ENCODE measurements at regions not wholly inside any gene's neighbourhood (a gene's known extent, or its start where the extent isn't known, plus 50 kb on each side); places are given as distances from the start of the nearest gene placed in this dataset.

DNA sequence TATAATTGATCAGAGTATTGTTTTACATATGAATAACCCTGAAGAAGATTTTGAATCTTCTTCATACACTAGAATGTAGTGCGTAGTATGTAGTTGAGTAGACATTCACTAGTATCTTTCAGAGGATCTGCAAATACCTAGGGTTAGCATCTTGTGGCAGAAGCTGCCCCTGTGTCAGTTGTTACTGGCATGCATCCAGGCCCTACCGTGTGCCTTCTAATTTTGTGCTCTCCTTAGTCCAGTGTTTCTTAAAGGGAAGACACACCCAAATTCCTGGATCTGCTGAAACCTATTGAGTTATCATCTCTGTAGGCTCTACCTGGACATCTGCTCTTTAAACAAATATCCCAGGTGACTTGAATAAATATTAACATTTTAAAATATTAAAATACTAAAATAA is 99.7 kb upstream of the SERTAD2 start:
- peaks cover 19% of the 10 kb centered on the region for H3K4me1 ChIP-seq (ENCODE audit: control insufficient read depth, insufficient read depth, low read length, unreplicated experiment)
- no peak overlapping the region for H3K27ac ChIP-seq (ENCODE audit: low read depth, low read length)
- H3K27me3 ChIP-seq (ENCODE audit: insufficient read depth, low read length) = no peaks in the 10 kb centered on the region
- H2AFZ ChIP-seq (ENCODE audit: low read length, unreplicated experiment) = no peak overlapping the region
- H3K4me3 ChIP-seq (ENCODE audit: low read depth, low read length) = no peak overlapping the region
- H3K36me3 ChIP-seq (ENCODE audit: insufficient read depth, low read length) = no peaks in the 10 kb centered on the region
- H3K79me2 ChIP-seq (ENCODE audit: control insufficient read depth, insufficient read depth, low read length, unreplicated experiment) = peaks cover 17% of the 10 kb centered on the region

DNA sequence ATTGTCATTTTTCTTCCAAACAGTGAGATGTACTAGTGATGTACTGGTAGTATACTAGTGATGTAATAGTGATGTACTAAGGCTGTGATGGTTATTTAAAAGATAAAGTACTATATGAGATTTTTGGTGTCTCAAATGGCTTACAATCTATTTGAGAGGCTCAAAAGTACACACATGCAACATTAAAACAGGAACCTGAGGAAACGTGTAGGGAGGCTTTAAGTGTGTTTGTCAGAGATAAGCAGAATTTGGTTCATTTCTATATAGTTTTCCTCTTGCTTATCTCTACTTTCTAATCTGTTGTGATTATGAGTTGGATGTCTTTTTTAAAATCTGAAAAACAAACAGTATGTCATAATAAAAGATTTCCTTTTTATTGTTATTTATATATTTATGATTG is 100.9 kb upstream of the SERTAD2 start:
- Histone ChIP-seq H3K79me2 (ENCODE audit: control insufficient read depth, insufficient read depth, low read length, unreplicated experiment) (peaks cover 6% of the 10 kb centered on the region), H3K27ac (ENCODE audit: low read depth, low read length) (no peak overlapping the region), H3K27me3 (ENCODE audit: insufficient read depth, low read length) (no peaks in the 10 kb centered on the region), H2AFZ (ENCODE audit: low read length, unreplicated experiment) (no peak overlapping the region), H3K36me3 (ENCODE audit: insufficient read depth, low read length) (no peaks in the 10 kb centered on the region), H3K4me3 (ENCODE audit: low read depth, low read length) (no peak overlapping the region), H3K4me1 (ENCODE audit: control insufficient read depth, insufficient read depth, low read length, unreplicated experiment) (peaks cover 14% of the 10 kb centered on the region)

DNA sequence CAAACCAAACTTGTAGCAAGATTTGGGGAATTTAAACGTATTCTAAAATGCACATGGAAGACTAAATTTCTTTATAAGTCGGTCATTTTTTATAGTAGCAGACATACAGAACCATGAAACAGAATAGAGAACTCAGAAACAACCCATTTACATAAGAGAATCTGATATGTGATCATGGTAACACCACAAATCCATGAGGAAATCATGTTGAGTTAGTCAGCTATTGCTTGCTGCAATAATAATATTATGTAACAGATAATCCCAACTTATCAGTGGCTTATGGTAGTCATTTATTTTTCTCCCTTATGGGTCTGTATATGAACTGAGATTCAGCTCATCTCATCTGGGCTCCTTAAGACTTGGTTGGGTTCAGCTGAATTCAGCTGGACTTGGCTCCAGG is 103.4 kb upstream of the SERTAD2 start:
- Histone ChIP-seq H3K4me3 (ENCODE audit: low read depth, low read length) (no peak overlapping the region), H3K27ac (ENCODE audit: low read depth, low read length) (no peak overlapping the region), H3K27me3 (ENCODE audit: insufficient read depth, low read length) (no peaks in the 10 kb centered on the region), H3K4me1 (ENCODE audit: control insufficient read depth, insufficient read depth, low read length, unreplicated experiment) (peaks cover 12% of the 10 kb centered on the region), H3K36me3 (ENCODE audit: insufficient read depth, low read length) (no peaks in the 10 kb centered on the region), H3K79me2 (ENCODE audit: control insufficient read depth, insufficient read depth, low read length, unreplicated experiment) (peaks cover under 1% of the 10 kb centered on the region), H2AFZ (ENCODE audit: low read length, unreplicated experiment) (no peak overlapping the region)

GRCh38 chr2:64760128-64760527 is 106.4 kb upstream of the SERTAD2 start:
- H3K36me3 ChIP-seq (ENCODE audit: insufficient read depth, low read length) = no peaks in the 10 kb centered on the region
- H3K27me3 ChIP-seq (ENCODE audit: insufficient read depth, low read length) = no peaks in the 10 kb centered on the region
- H3K27ac ChIP-seq (ENCODE audit: low read depth, low read length) = no peak overlapping the region
- no peaks in the 10 kb centered on the region for H3K79me2 ChIP-seq (ENCODE audit: control insufficient read depth, insufficient read depth, low read length, unreplicated experiment)
- H2AFZ ChIP-seq (ENCODE audit: low read length, unreplicated experiment) = no peak overlapping the region
- no peak overlapping the region for H3K4me3 ChIP-seq (ENCODE audit: low read depth, low read length)
- no peaks in the 10 kb centered on the region for H3K4me1 ChIP-seq (ENCODE audit: control insufficient read depth, insufficient read depth, low read length, unreplicated experiment)

DNA sequence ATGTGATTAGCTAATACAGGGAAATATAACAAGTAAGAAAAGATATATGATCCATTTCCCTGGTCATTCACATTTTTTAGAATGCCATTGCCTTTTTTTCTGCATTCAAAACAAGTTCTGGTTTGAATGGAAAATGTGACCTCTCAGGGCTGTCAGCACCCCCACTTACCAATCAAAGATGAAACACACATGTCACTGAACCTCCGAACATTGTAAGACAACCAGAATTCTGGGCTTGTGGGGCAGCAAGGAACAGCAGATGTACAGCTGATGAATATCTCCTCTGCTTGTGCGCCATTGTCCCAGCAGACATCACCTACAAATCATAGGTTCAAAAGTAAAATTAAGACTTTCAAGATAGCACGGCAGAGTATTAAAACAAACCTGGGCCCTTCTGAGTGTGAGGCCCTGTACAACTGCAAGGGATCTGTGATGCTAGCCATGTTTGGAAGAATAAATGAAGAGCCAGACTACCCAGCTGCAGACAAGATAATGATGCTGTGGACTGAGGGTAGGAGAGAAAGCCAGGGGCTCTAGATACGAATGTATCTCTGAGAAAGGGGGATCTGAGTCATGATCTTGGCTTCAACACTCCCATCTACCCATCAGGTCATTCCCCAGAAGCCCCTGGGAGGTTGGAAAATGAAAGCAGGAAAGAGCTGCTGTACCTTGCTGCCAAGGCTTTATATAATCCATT is 108.7 kb upstream of the SERTAD2 start:
- H3K79me2 ChIP-seq (ENCODE audit: control insufficient read depth, insufficient read depth, low read length, unreplicated experiment) = no peaks in the 10 kb centered on the region
- H2AFZ ChIP-seq (ENCODE audit: low read length, unreplicated experiment) = no peak overlapping the region
- no peak overlapping the region for H3K4me3 ChIP-seq (ENCODE audit: low read depth, low read length)
- no peak overlapping the region for H3K27ac ChIP-seq (ENCODE audit: low read depth, low read length)
- H3K27me3 ChIP-seq (ENCODE audit: insufficient read depth, low read length) = no peaks in the 10 kb centered on the region
- no peaks in the 10 kb centered on the region for H3K36me3 ChIP-seq (ENCODE audit: insufficient read depth, low read length)
- H3K4me1 ChIP-seq (ENCODE audit: control insufficient read depth, insufficient read depth, low read length, unreplicated experiment) = peaks cover 9% of the 10 kb centered on the region

- Histone ChIP-seq H3K79me2 (ENCODE audit: control insufficient read depth, insufficient read depth, low read length, unreplicated experiment) (no peaks in the 10 kb centered on the region), H3K36me3 (ENCODE audit: insufficient read depth, low read length) (no peaks in the 10 kb centered on the region), H3K4me1 (ENCODE audit: control insufficient read depth, insufficient read depth, low read length, unreplicated experiment) (peaks cover 9% of the 10 kb centered on the region), H3K27me3 (ENCODE audit: insufficient read depth, low read length) (no peaks in the 10 kb centered on the region), H2AFZ (ENCODE audit: low read length, unreplicated experiment) (no peak overlapping the region), H3K4me3 (ENCODE audit: low read depth, low read length) (no peak overlapping the region), H3K27ac (ENCODE audit: low read depth, low read length) (no peak overlapping the region)
These were observed 109.4 kb upstream of the SERTAD2 start for GRCh38 chr2:64763126-64763525.

GRCh38 chr2:64765160-64765805 is 111.6 kb upstream of the SERTAD2 start:
- H3K36me3 ChIP-seq (ENCODE audit: insufficient read depth, low read length) = no peaks in the 10 kb centered on the region
- H3K27ac ChIP-seq (ENCODE audit: low read depth, low read length) = no peak overlapping the region
- peaks cover 26% of the 10 kb centered on the region for H3K4me1 ChIP-seq (ENCODE audit: control insufficient read depth, insufficient read depth, low read length, unreplicated experiment)
- H2AFZ ChIP-seq (ENCODE audit: low read length, unreplicated experiment) = no peak overlapping the region
- no peaks in the 10 kb centered on the region for H3K27me3 ChIP-seq (ENCODE audit: insufficient read depth, low read length)
- H3K79me2 ChIP-seq (ENCODE audit: control insufficient read depth, insufficient read depth, low read length, unreplicated experiment) = no peaks in the 10 kb centered on the region
- no peak overlapping the region for H3K4me3 ChIP-seq (ENCODE audit: low read depth, low read length)

GRCh38 chr2:64766841-64767669 is 113.3 kb upstream of the SERTAD2 start:
- H3K27me3 ChIP-seq (ENCODE audit: insufficient read depth, low read length) = no peaks in the 10 kb centered on the region
- peak overlapping the region; percentile 88 for H3K27ac ChIP-seq (ENCODE audit: low read depth, low read length)
- peaks cover 36% of the 10 kb centered on the region for H3K4me1 ChIP-seq (ENCODE audit: control insufficient read depth, insufficient read depth, low read length, unreplicated experiment)
- peak overlapping the region; percentile 94 for H2AFZ ChIP-seq (ENCODE audit: low read length, unreplicated experiment)
- no peaks in the 10 kb centered on the region for H3K79me2 ChIP-seq (ENCODE audit: control insufficient read depth, insufficient read depth, low read length, unreplicated experiment)
- H3K36me3 ChIP-seq (ENCODE audit: insufficient read depth, low read length) = no peaks in the 10 kb centered on the region
- peak overlapping the region; percentile 73 for H3K4me3 ChIP-seq (ENCODE audit: low read depth, low read length)

- H2AFZ ChIP-seq (ENCODE audit: low read length, unreplicated experiment) = peak overlapping the region; percentile 74
- H3K27me3 ChIP-seq (ENCODE audit: insufficient read depth, low read length) = no peaks in the 10 kb centered on the region
- H3K4me1 ChIP-seq (ENCODE audit: control insufficient read depth, insufficient read depth, low read length, unreplicated experiment) = peaks cover 36% of the 10 kb centered on the region
- H3K27ac ChIP-seq (ENCODE audit: low read depth, low read length) = peak overlapping the region; percentile 88
- H3K79me2 ChIP-seq (ENCODE audit: control insufficient read depth, insufficient read depth, low read length, unreplicated experiment) = no peaks in the 10 kb centered on the region
- no peaks in the 10 kb centered on the region for H3K36me3 ChIP-seq (ENCODE audit: insufficient read depth, low read length)
- H3K4me3 ChIP-seq (ENCODE audit: low read depth, low read length) = peak overlapping the region; percentile 73
These were observed 114.2 kb upstream of the SERTAD2 start for GRCh38 chr2:64767670-64768468.

DNA sequence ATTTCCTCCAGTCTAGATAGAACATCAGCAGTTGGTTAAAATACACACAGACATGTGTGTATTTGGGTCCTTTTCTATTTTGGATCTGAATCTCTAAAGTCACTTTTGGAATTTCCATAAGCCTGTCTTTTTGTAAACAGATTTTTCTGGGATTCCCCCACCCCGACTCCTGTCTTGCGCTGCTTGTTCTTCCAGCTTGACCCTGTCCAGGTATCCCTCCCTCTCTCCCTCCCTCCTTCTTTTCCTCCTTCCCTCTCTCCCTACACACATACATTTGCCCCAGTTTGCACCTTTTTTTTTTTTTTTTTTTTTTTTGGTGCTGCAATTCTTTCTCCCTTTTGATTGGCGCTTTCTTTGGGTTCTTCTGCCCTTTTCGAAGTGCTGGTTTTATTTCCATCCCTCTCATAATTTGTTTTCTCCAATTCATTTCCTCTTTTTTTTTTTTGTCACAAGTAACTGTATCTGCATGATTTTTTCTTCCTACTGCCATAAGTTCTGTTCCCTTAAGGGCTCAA is 114.8 kb upstream of the SERTAD2 start:
- no peaks in the 10 kb centered on the region for H3K36me3 ChIP-seq (ENCODE audit: insufficient read depth, low read length)
- H2AFZ ChIP-seq (ENCODE audit: low read length, unreplicated experiment) = peak overlapping the region; percentile 74
- H3K4me1 ChIP-seq (ENCODE audit: control insufficient read depth, insufficient read depth, low read length, unreplicated experiment) = peaks cover 36% of the 10 kb centered on the region
- no peaks in the 10 kb centered on the region for H3K27me3 ChIP-seq (ENCODE audit: insufficient read depth, low read length)
- H3K79me2 ChIP-seq (ENCODE audit: control insufficient read depth, insufficient read depth, low read length, unreplicated experiment) = no peaks in the 10 kb centered on the region
- peak overlapping the region; percentile 88 for H3K27ac ChIP-seq (ENCODE audit: low read depth, low read length)
- peak overlapping the region; percentile 73 for H3K4me3 ChIP-seq (ENCODE audit: low read depth, low read length)

Measured in ACC112 (cell line).